Common myeloid progenitor, CD34-positive (primary cell): ENCODE measurements at regions not wholly inside any gene's neighbourhood (a gene's known extent, or its start where the extent isn't known, plus 50 kb on each side); places are given as distances from the start of the nearest gene placed in this dataset.
"Not testable (repeated sequence)": the region's sequence is repeated elsewhere in the genome, so short reads cannot be mapped to it uniquely, and the experiment has no call there.

ENCODE experiments used
- CTCF ChIA-PET: fragments of 350-600 bp; sonication (Branson Sonifier 250); formaldehyde crosslinking; loops from one replicate; lab custom pipeline; 2021; ENCODE audit warnings: antibody characterized with exemption; lab: Charles Lee
- POLR2A ChIA-PET: fragments of 350-600 bp; sonication (Branson Sonifier 250); formaldehyde crosslinking; loops from one replicate; lab custom pipeline; 2021; ENCODE audit warnings: antibody characterized with exemption; lab: Charles Lee
- DNase-seq, 3 donors: peaks; one replicate each; pipeline versions ENCODE4 v3.0.0 to v3.0.0-alpha.2; 2013
- H3K27ac ChIP-seq, 2 experiments: 1 replicate in 1 of 2; 2 replicates in 1 of 2; pipeline ENCODE4 v1.7.0; 2013; ENCODE audit warnings: inconsistent platforms in 2 of 2, low read length in 2 of 2, mild to moderate bottlenecking in 2 of 2, low read depth in 1 of 2, moderate library complexity in 1 of 2; ENCODE audit not compliant: severe bottlenecking in 2 of 2, insufficient read depth in 1 of 2, poor library complexity in 1 of 2
- H3K27me3 ChIP-seq, 5 experiments: replicated peaks in 2 of 5; 1 replicate in 3 of 5; 2 replicates in 2 of 5; pipeline versions ENCODE4 v1.6.1 to v1.7.0; 2013; ENCODE audit warnings: low read length in 4 of 5, mild to moderate bottlenecking in 2 of 5, moderate library complexity in 2 of 5, inconsistent platforms in 1 of 5; ENCODE audit not compliant: insufficient read depth in 5 of 5, control insufficient read depth in 4 of 5
- H3K36me3 ChIP-seq, 4 experiments: 1 replicate in 2 of 4; 2 replicates in 2 of 4; pipeline versions ENCODE4 v1.6.1 to v1.7.0; 2013; ENCODE audit warnings: low read length in 3 of 4, control low read depth in 1 of 4, mild to moderate bottlenecking in 1 of 4; ENCODE audit not compliant: control insufficient read depth in 4 of 4, insufficient read depth in 4 of 4
- H3K4me1 ChIP-seq, 4 experiments: 1 replicate in 3 of 4; 2 replicates in 1 of 4; pipeline versions ENCODE4 v1.6.1 to v1.7.1; 2013; ENCODE audit warnings: low read length in 3 of 4, mild to moderate bottlenecking in 3 of 4, control low read depth in 1 of 4, inconsistent platforms in 1 of 4, moderate library complexity in 1 of 4; ENCODE audit not compliant: control insufficient read depth in 4 of 4, insufficient read depth in 4 of 4; ENCODE audit errors: control extremely low read depth in 1 of 4
- H3K4me3 ChIP-seq, 7 experiments: 1 replicate in 4 of 7; 2 replicates in 3 of 7; pipeline versions ENCODE4 v1.5.1 to v1.7.0; 2013; ENCODE audit warnings: mild to moderate bottlenecking in 7 of 7, low read length in 6 of 7, moderate library complexity in 6 of 7, inconsistent platforms in 2 of 7, low read depth in 2 of 7, control low read depth in 1 of 7; ENCODE audit not compliant: insufficient read depth in 4 of 7, control insufficient read depth in 1 of 7; ENCODE audit errors: extremely low read depth in 1 of 7
- H3K9me3 ChIP-seq, 5 experiments: 1 replicate in 4 of 5; 2 replicates in 1 of 5; pipeline versions ENCODE4 v1.6.1 to v1.7.1; 2013; ENCODE audit warnings: low read length in 4 of 5, mild to moderate bottlenecking in 2 of 5, inconsistent platforms in 1 of 5, low read depth in 1 of 5, moderate library complexity in 1 of 5; ENCODE audit not compliant: control insufficient read depth in 4 of 5, insufficient read depth in 2 of 5; ENCODE audit errors: control extremely low read depth in 1 of 5
- WGBS: methylation state at CpG from one replicate; pipeline ENCODE4 v1.1.5; 2013; ENCODE audit not compliant: insufficient coverage; 5-methylcytosine and 5-hydroxymethylcytosine counted together

- 94% methylated on average over 25 of the region's 34 CpGs for WGBS
- Histone ChIP-seq H3K27ac (no peak overlapping the region), H3K27me3 (no peaks in the 10 kb centered on the region), H3K36me3 (no peaks in the 10 kb centered on the region), H3K4me1 (no peaks in the 10 kb centered on the region), H3K9me3 (no peaks in the 10 kb centered on the region), H3K4me3 (no peak overlapping the region)
- POLR2A ChIA-PET: no interaction called here
- CTCF ChIA-PET: no interaction called here
- DNase-seq: no peak
These were observed 88.8 kb upstream of the EEF2KMT start for GRCh38 chr16:5186381-5186903.

GRCh38 chr16:5176505-5176904, 78.9 kb upstream of the EEF2KMT start:
- Histone ChIP-seq H3K9me3 (peaks cover 0 to 29% (median 12%) of the 10 kb centered on the region in 5 experiments), H3K36me3 (no peaks in the 10 kb centered on the region), H3K27ac (no peak overlapping the region), H3K4me3 (no peak overlapping the region), H3K27me3 (no peaks in the 10 kb centered on the region), H3K4me1 (no peaks in the 10 kb centered on the region)
- WGBS: 38% methylated on average over 4 of the region's 4 CpGs
- no peak for DNase-seq
- POLR2A ChIA-PET: no interaction called here
- CTCF ChIA-PET: no interaction called here

- DNase-seq: no peak
- Histone ChIP-seq H3K27ac (no peak overlapping the region), H3K36me3 (no peaks in the 10 kb centered on the region), H3K9me3 (peaks cover 0 to 29% (median 12%) of the 10 kb centered on the region in 5 experiments), H3K4me3 (no peak overlapping the region), H3K4me1 (no peaks in the 10 kb centered on the region), H3K27me3 (no peaks in the 10 kb centered on the region)
- ChIA-PET POLR2A (no interaction called here), CTCF (no interaction called here)
- WGBS: 80% methylated on average over 2 of the region's 5 CpGs
These were observed 77.7 kb upstream of the EEF2KMT start for GRCh38 chr16:5175266-5175665.

- 34% methylated on average over 6 of the region's 6 CpGs for WGBS
- H3K4me3 ChIP-seq: no peak overlapping the region
- ChIA-PET POLR2A (no interaction called here), CTCF (no interaction called here)
- H3K27ac ChIP-seq: no peak overlapping the region
- peaks cover 0 to 27% (median 2%) of the 10 kb centered on the region in 5 experiments for H3K27me3 ChIP-seq
- peaks cover 0 to 2% (median 0%) of the 10 kb centered on the region in 5 experiments for H3K9me3 ChIP-seq
- no peaks in the 10 kb centered on the region for H3K36me3 ChIP-seq
- H3K4me1 ChIP-seq: no peaks in the 10 kb centered on the region
- no peak for DNase-seq
These were observed 68.9 kb upstream of the EEF2KMT start for GRCh38 chr16:5166486-5166885.

GRCh38 chr16:5165429-5165828, 67.8 kb upstream of the EEF2KMT start:
- H3K4me3 ChIP-seq, H3K27ac ChIP-seq, DNase-seq, CTCF ChIA-PET, H3K9me3 ChIP-seq, H3K4me1 ChIP-seq, H3K36me3 ChIP-seq: not testable (repeated sequence)
- 100% methylated on average over 1 of the region's 1 CpG for WGBS
- POLR2A ChIA-PET: interaction anchor here (0.6 kb wide), 1 partner anchor 166 kb away, joined by 4 read pairs; no protein-coding TSS in a partner anchor
- peaks cover 0 to 29% (median 2%) of the 10 kb centered on the region in 5 experiments for H3K27me3 ChIP-seq

- POLR2A ChIA-PET, CTCF ChIA-PET: not testable (repeated sequence)
These were observed 65.2 kb upstream of the EEF2KMT start for GRCh38 chr16:5162801-5163200.

GRCh38 chr16:5161888-5162287, 64.3 kb upstream of the EEF2KMT start:
- CTCF ChIA-PET, H3K4me1 ChIP-seq, H3K9me3 ChIP-seq, H3K27ac ChIP-seq, H3K4me3 ChIP-seq, POLR2A ChIA-PET, H3K36me3 ChIP-seq, DNase-seq: not testable (repeated sequence)
- H3K27me3 ChIP-seq: peaks cover 0 to 27% (median 2%) of the 10 kb centered on the region in 5 experiments
- 96% methylated on average over 4 of the region's 6 CpGs for WGBS

More at GRCh38 chr16:5162801-5163200, 65.2 kb upstream of the EEF2KMT start:
- peaks cover 0 to 35% (median 2%) of the 10 kb centered on the region in 5 experiments for H3K27me3 ChIP-seq
- 100% methylated on average over 2 of the region's 5 CpGs for whole genome bisulfite sequencing
- not testable (repeated sequence) for H3K27ac ChIP-seq, H3K4me1 ChIP-seq, H3K9me3 ChIP-seq, H3K4me3 ChIP-seq, H3K36me3 ChIP-seq, DNase-seq
